Globus pallidus (tissue), 1 donor: ENCODE measurements at regions not wholly inside any gene's neighbourhood (a gene's known extent, or its start where the extent isn't known, plus 50 kb on each side); places are given as distances from the start of the nearest gene placed in this dataset.

Experiments used
- DNase-seq: peaks from one replicate; pipeline ENCODE4 v3.0.0-alpha.2; 2015; ENCODE audit warnings: low spot score

- DNase-seq: no peak
Measured at GRCh38 chr3:177431525-177432176, 234.4 kb upstream of the TBL1XR1 start.

- DNase-seq: no peak
Measured at GRCh38 chr3:177435301-177435700, 238.0 kb upstream of the TBL1XR1 start.

- DNase-seq: no peak
Measured at GRCh38 chr3:177437513-177438337, 240.4 kb upstream of the TBL1XR1 start.

GRCh38 chr3:177438596-177439220, 241.4 kb upstream of the TBL1XR1 start:
- DNase-seq: no peak

GRCh38 chr3:177439694-177440269, 242.5 kb upstream of the TBL1XR1 start:
- DNase-seq: no peak

- no peak for DNase-seq
Measured at GRCh38 chr3:177440456-177441104, 243.3 kb upstream of the TBL1XR1 start.

GRCh38 chr3:177441276-177441812, 244.1 kb upstream of the TBL1XR1 start:
- DNase-seq: no peak

GRCh38 chr3:177441813-177442646, 244.7 kb upstream of the TBL1XR1 start:
- no peak for DNase-seq

- DNase-seq: no peak
Measured at GRCh38 chr3:177443469-177443868, 246.2 kb upstream of the TBL1XR1 start.

GRCh38 chr3:177444696-177445095, 247.4 kb upstream of the TBL1XR1 start:
- no peak for DNase-seq

GRCh38 chr3:177445549-177445948, 248.3 kb upstream of the TBL1XR1 start:
- DNase-seq: no peak

GRCh38 chr3:177446165-177446601, 248.9 kb upstream of the TBL1XR1 start:
- no peak for DNase-seq

GRCh38 chr3:177447938-177448337, 250.7 kb upstream of the TBL1XR1 start:
- DNase-seq: no peak

- no peak for DNase-seq
Measured at GRCh38 chr3:177448987-177449359, 251.7 kb upstream of the TBL1XR1 start.

- DNase-seq: no peak
Measured at GRCh38 chr3:177449360-177450006, 252.2 kb upstream of the TBL1XR1 start.

GRCh38 chr3:177451301-177451750, 254.0 kb upstream of the TBL1XR1 start:
- DNase-seq: no peak

GRCh38 chr3:177451864-177452830, 254.9 kb upstream of the TBL1XR1 start:
- no peak for DNase-seq

- DNase-seq: no peak
Measured at GRCh38 chr3:177452831-177453450, 255.7 kb upstream of the TBL1XR1 start.

- DNase-seq: no peak
Measured at GRCh38 chr3:177453451-177453844, 256.2 kb upstream of the TBL1XR1 start.
